ENCODE measurements at regions not wholly inside any gene's neighbourhood (a gene's known extent, or its start where the extent isn't known, plus 50 kb on each side); places are given as distances from the start of the nearest gene placed in this dataset.

DNA sequence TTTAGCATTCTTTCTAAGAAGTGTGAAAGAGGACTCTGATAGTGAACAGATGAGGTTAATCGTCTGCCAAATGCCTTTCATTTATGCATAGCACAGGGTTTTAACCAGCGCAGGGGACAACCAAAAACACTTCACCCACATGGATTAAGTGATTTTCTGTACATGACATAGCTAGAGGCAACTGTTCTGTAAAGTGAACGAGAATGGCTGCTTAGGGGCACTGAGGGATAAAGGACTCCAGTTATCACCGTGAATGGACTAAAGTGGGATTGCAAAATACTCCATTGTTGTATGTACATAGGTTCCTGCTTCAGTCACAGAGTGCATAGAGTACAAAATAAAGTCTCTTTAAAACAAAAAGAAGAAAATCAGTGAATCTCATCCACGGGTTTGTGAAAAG, 456.8 kb downstream of the DMAC1 start (continued):
- TF ChIP-seq, protein P1, sequence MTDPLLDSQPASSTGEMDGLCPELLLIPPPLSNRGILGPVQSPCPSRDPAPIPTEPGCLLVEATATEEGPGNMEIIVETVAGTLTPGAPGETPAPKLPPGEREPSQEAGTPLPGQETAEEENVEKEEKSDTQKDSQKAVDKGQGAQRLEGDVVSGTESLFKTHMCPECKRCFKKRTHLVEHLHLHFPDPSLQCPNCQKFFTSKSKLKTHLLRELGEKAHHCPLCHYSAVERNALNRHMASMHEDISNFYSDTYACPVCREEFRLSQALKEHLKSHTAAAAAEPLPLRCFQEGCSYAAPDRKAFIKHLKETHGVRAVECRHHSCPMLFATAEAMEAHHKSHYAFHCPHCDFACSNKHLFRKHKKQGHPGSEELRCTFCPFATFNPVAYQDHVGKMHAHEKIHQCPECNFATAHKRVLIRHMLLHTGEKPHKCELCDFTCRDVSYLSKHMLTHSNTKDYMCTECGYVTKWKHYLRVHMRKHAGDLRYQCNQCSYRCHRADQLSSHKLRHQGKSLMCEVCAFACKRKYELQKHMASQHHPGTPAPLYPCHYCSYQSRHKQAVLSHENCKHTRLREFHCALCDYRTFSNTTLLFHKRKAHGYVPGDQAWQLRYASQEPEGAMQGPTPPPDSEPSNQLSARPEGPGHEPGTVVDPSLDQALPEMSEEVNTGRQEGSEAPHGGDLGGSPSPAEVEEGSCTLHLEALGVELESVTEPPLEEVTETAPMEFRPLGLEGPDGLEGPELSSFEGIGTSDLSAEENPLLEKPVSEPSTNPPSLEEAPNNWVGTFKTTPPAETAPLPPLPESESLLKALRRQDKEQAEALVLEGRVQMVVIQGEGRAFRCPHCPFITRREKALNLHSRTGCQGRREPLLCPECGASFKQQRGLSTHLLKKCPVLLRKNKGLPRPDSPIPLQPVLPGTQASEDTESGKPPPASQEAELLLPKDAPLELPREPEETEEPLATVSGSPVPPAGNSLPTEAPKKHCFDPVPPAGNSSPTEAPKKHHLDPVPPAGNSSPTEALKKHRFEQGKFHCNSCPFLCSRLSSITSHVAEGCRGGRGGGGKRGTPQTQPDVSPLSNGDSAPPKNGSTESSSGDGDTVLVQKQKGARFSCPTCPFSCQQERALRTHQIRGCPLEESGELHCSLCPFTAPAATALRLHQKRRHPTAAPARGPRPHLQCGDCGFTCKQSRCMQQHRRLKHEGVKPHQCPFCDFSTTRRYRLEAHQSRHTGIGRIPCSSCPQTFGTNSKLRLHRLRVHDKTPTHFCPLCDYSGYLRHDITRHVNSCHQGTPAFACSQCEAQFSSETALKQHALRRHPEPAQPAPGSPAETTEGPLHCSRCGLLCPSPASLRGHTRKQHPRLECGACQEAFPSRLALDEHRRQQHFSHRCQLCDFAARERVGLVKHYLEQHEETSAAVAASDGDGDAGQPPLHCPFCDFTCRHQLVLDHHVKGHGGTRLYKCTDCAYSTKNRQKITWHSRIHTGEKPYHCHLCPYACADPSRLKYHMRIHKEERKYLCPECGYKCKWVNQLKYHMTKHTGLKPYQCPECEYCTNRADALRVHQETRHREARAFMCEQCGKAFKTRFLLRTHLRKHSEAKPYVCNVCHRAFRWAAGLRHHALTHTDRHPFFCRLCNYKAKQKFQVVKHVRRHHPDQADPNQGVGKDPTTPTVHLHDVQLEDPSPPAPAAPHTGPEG (CRISPR knock-in tag; IDR thresholded peaks at IDR 0.05) = no peak
- TF ChIP-seq ZNF251 (CRISPR knock-in tag; IDR thresholded peaks at IDR 0.05) = no peak

DNA sequence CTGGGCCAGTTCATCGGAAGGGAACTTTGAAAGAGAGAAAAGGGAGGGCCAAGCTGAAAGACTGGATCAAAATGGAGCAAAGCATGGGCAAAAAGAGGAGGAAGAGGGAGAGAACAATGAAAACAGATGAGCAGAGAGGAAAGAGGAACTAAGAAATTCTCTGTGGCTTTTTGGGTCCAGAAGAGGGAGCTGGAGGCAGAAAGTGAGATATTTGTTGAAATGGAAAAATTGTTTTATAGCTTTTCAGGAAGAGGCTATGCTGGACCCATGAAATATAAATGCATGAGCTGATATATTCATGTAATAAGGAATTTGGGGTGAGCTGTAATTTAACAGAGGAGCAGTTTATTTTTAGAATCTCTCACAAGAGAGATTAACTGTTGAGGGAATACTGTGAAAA, 457.3 kb downstream of the DMAC1 start:
- intact Hi-C loops (cut with micrococcal nuclease; ENCODE audit: unreplicated experiment) = no loop called here
- CTCF ChIA-PET (ENCODE audit: low intra/inter-chr PET ratio, low total read pairs) = no interaction called here
- no peak overlapping the region for H3K9ac ChIP-seq (ENCODE audit: insufficient read depth, low read depth, low read length)
- H2AFZ ChIP-seq (ENCODE audit: low read length) = no peak overlapping the region
- no peaks in the 10 kb centered on the region for H3K36me3 ChIP-seq (replicated peaks in 1 of 2; ENCODE audit: control insufficient read depth in 1 of 2, insufficient read depth in 2 of 2, low read length in 2 of 2)
- no peak for DNase-seq (ENCODE audit: low spot score)
- no peaks in the 10 kb centered on the region for H3K79me2 ChIP-seq (ENCODE audit: insufficient read depth, low read length)
- 4% methylated on average over 1 of the region's 1 CpG for WGBS (ENCODE audit: low lambda C conversion rate)
- H3K4me2 ChIP-seq (ENCODE audit: low read depth, low read length) = no peak overlapping the region
- BruUV-seq (replicated peaks) = no TSS peak
- in situ Hi-C loops (cut with HindIII; ENCODE audit: extremely low pct_ligation_motif_present, low pct_unique_long_range_greater_than_20kb) = no loop called here
- H3K9me3 ChIP-seq (ENCODE audit: low read length) = no peaks in the 10 kb centered on the region
- H3K27me3 ChIP-seq (ENCODE audit: control insufficient read depth in 1 of 2, insufficient read depth in 2 of 2, low read length in 2 of 2) = no peaks in the 10 kb centered on the region
- FAIRE-seq = no peak
- H3K4me3 ChIP-seq (replicated peaks in 1 of 3; ENCODE audit: insufficient read depth in 1 of 3, low read depth in 2 of 3, low read length in 3 of 3) = no peak overlapping the region
- no peak overlapping the region for H3K27ac ChIP-seq (ENCODE audit: extremely low read length, insufficient read depth, low read length)
- H3K4me1 ChIP-seq (ENCODE audit: insufficient read depth, low read length) = no peaks in the 10 kb centered on the region
- ATAC-seq = no peak
- H4K20me1 ChIP-seq (ENCODE audit: insufficient read depth, low read length) = no peaks in the 10 kb centered on the region
- POLR2A ChIA-PET = no interaction called here
- TF ChIP-seq, protein P2, sequence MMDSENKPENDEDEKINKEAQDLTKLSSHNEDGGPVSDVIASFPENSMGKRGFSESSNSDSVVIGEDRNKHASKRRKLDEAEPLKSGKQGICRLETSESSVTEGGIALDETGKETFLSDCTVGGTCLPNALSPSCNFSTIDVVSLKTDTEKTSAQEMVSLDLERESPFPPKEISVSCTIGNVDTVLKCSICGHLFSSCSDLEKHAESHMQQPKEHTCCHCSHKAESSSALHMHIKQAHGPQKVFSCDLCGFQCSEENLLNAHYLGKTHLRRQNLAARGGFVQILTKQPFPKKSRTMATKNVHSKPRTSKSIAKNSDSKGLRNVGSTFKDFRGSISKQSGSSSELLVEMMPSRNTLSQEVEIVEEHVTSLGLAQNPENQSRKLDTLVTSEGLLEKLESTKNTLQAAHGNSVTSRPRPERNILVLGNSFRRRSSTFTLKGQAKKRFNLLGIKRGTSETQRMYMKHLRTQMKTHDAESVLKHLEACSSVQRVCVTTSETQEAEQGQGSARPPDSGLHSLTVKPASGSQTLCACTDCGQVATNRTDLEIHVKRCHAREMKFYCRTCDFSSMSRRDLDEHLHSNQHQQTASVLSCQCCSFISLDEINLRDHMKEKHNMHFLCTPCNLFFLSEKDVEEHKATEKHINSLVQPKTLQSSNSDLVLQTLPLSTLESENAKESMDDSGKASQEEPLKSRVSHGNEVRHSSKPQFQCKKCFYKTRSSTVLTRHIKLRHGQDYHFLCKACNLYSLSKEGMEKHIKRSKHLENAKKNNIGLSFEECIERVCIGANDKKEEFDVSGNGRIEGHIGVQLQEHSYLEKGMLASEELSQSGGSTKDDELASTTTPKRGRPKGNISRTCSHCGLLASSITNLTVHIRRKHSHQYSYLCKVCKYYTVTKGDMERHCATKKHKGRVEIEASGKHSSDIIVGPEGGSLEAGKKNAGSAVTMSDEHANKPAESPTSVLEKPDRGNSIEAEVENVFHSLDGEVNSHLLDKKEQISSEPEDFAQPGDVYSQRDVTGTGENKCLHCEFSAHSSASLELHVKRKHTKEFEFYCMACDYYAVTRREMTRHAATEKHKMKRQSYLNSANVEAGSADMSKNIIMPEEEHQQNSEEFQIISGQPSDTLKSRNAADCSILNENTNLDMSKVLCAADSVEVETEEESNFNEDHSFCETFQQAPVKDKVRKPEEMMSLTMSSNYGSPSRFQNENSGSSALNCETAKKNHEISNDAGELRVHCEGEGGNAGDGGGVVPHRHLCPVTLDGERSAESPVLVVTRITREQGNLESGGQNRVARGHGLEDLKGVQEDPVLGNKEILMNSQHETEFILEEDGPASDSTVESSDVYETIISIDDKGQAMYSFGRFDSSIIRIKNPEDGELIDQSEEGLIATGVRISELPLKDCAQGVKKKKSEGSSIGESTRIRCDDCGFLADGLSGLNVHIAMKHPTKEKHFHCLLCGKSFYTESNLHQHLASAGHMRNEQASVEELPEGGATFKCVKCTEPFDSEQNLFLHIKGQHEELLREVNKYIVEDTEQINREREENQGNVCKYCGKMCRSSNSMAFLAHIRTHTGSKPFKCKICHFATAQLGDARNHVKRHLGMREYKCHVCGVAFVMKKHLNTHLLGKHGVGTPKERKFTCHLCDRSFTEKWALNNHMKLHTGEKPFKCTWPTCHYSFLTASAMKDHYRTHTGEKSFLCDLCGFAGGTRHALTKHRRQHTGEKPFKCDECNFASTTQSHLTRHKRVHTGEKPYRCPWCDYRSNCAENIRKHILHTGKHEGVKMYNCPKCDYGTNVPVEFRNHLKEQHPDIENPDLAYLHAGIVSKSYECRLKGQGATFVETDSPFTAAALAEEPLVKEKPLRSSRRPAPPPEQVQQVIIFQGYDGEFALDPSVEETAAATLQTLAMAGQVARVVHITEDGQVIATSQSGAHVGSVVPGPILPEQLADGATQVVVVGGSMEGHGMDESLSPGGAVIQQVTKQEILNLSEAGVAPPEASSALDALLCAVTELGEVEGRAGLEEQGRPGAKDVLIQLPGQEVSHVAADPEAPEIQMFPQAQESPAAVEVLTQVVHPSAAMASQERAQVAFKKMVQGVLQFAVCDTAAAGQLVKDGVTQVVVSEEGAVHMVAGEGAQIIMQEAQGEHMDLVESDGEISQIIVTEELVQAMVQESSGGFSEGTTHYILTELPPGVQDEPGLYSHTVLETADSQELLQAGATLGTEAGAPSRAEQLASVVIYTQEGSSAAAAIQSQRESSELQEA (CRISPR knock-in tag; IDR thresholded peaks at IDR 0.05; ENCODE audit: not compliant biosample characterization) = no peak
- no peak for TF ChIP-seq PHF5A (CRISPR knock-in tag; IDR thresholded peaks at IDR 0.05; ENCODE audit: low read depth, unreplicated experiment)
- TF ChIP-seq, protein P3, sequence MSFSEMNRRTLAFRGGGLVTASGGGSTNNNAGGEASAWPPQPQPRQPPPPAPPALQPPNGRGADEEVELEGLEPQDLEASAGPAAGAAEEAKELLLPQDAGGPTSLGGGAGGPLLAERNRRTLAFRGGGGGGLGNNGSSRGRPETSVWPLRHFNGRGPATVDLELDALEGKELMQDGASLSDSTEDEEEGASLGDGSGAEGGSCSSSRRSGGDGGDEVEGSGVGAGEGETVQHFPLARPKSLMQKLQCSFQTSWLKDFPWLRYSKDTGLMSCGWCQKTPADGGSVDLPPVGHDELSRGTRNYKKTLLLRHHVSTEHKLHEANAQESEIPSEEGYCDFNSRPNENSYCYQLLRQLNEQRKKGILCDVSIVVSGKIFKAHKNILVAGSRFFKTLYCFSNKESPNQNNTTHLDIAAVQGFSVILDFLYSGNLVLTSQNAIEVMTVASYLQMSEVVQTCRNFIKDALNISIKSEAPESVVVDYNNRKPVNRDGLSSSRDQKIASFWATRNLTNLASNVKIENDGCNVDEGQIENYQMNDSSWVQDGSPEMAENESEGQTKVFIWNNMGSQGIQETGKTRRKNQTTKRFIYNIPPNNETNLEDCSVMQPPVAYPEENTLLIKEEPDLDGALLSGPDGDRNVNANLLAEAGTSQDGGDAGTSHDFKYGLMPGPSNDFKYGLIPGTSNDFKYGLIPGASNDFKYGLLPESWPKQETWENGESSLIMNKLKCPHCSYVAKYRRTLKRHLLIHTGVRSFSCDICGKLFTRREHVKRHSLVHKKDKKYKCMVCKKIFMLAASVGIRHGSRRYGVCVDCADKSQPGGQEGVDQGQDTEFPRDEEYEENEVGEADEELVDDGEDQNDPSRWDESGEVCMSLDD (CRISPR knock-in tag; IDR thresholded peaks at IDR 0.05; ENCODE audit: borderline replicate concordance) = no peak
- no peak for TF ChIP-seq ZFP36L2 (CRISPR knock-in tag; IDR thresholded peaks at IDR 0.05)
- no peak for TF ChIP-seq NBN (conservative IDR thresholded peaks at IDR 0.05)

Data from HepG2 (cell line).